ENCODE measurements at regions not wholly inside any gene's neighbourhood (a gene's known extent, or its start where the extent isn't known, plus 50 kb on each side); places are given as distances from the start of the nearest gene placed in this dataset.

DNA sequence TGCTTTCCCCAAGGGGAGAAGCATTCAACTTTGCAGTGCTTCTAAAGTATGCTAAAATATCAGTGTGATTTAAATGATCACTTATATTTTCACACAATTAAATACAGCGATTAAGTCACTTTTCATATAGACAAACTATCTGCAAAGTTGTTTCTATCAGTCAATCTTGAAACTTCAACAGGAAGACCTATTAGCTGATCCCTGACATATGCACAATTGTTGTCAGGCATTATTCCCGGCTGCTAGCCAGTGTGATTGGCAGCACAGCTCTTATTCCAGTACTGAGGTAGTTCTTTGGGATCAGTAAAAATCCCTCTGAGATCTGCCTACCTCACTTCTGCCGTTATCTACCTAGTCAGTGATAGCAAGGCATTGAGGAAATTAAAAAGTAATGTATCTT, 629.5 kb downstream of the NR4A2 start:
- TF ChIP-seq POLR2AphosphoS5 (IDR thresholded peaks at IDR 0.05; ENCODE audit: borderline replicate concordance, low read depth, low read length): no peak
- TF ChIP-seq EZH2 (IDR thresholded peaks at IDR 0.05): no peak
